Thyroid gland (tissue), 4 donors: ENCODE measurements at regions not wholly inside any gene's neighbourhood (a gene's known extent, or its start where the extent isn't known, plus 50 kb on each side); places are given as distances from the start of the nearest gene placed in this dataset.
A peak's percentile ranks its signal among the peaks of the same experiment; 100 is the strongest.

ENCODE experiments used
- DNase-seq, 2 donors: peaks; one replicate each; pipeline ENCODE4 v3.0.0-alpha.2; 2019
- H3K27ac ChIP-seq, 3 donors: fragments of 200-600 bp; sonication (generic); 1 replicate in 2 of 3; 2 replicates in 1 of 3; pipeline ENCODE4 v1.5.1; 2016 to 2019; ENCODE audit warnings: mild to moderate bottlenecking in 1 of 3, moderate library complexity in 1 of 3
- H3K27me3 ChIP-seq: fragments of 200-600 bp; sonication (generic); one replicate; pipeline ENCODE4 v1.5.1; 2019
- H3K36me3 ChIP-seq, 2 donors: fragments of 200-600 bp; sonication (generic); one replicate each; pipeline ENCODE4 v1.5.1; 2016 to 2019
- H3K4me1 ChIP-seq, 2 donors: fragments of 200-600 bp; sonication (generic); one replicate each; pipeline ENCODE4 v1.5.1; 2017 to 2019
- H3K4me3 ChIP-seq, 3 donors: fragments of 200-600 bp; sonication (generic); replicated peaks in 1 of 3; 1 replicate in 2 of 3; 2 replicates in 1 of 3; pipeline ENCODE4 v1.5.1; 2016; ENCODE audit warnings: mild to moderate bottlenecking in 1 of 3
- H3K9me3 ChIP-seq: fragments of 200-600 bp; sonication (generic); one replicate; pipeline ENCODE4 v1.5.1; 2017
- CTCF ChIP-seq, 6 experiments: fragments of 200-600 bp in 3 of 6; fragments of 450-650 bp in 3 of 6; sonication (generic) in 3 of 6; IDR thresholded peaks; one replicate each; pipeline ENCODE4 v1.5.1; 2016 to 2019; ENCODE audit warnings: antibody characterized with exemption in 6 of 6, mild to moderate bottlenecking in 2 of 6, inconsistent platforms in 1 of 6, moderate library complexity in 1 of 6
- POLR2A ChIP-seq, 2 donors: fragments of 450-650 bp; IDR thresholded peaks; one replicate each; pipeline ENCODE4 v1.6.1; 2017; ENCODE audit warnings: antibody characterized with exemption in 2 of 2, mild to moderate bottlenecking in 2 of 2, moderate library complexity in 1 of 2
- WGBS, 2 donors: methylation state at CpG; one replicate each; pipeline ENCODE4 v1.1.5; 2017; 5-methylcytosine and 5-hydroxymethylcytosine counted together
- intact Hi-C: fragments of 100-400 bp; cut with DNase I; formaldehyde crosslinking; loops from one replicate; pipeline ENCODE4 v1.15.1; 2023

- H3K27ac ChIP-seq: no peak overlapping the region
These were observed 72.6 kb upstream of the TSHZ3 start for GRCh38 chr19:31421856-31422255.

GRCh38 chr19:31423896-31424295 is 74.7 kb upstream of the TSHZ3 start:
- no peak overlapping the region for H3K27ac ChIP-seq
- intact Hi-C loops: no loop called here
- TF ChIP-seq POLR2A (IDR thresholded peaks at IDR 0.05) (no peak), CTCF (IDR thresholded peaks at IDR 0.05) (no peak)

More at GRCh38 chr19:31421856-31422255, 72.6 kb upstream of the TSHZ3 start:
- intact Hi-C loops: no loop called here
- no peaks in the 10 kb centered on the region for H3K27me3 ChIP-seq
- H3K9me3 ChIP-seq: no peaks in the 10 kb centered on the region
- H3K4me3 ChIP-seq: no peak overlapping the region
- TF ChIP-seq CTCF (IDR thresholded peaks at IDR 0.05) (no peak), POLR2A (IDR thresholded peaks at IDR 0.05) (no peak)
- no peaks in the 10 kb centered on the region for H3K36me3 ChIP-seq
- 77% methylated on average over 15 to 20 of the region's 20 CpGs for WGBS, 2 donors
- no peaks in the 10 kb centered on the region for H3K4me1 ChIP-seq
- no peak for DNase-seq

GRCh38 chr19:31424861-31425620 is 75.8 kb upstream of the TSHZ3 start:
- H3K9me3 ChIP-seq: no peaks in the 10 kb centered on the region
- no peaks in the 10 kb centered on the region for H3K27me3 ChIP-seq
- peaks cover 0 to 7% of the 10 kb centered on the region in 2 donors for H3K4me1 ChIP-seq
- WGBS, 2 donors: 76 to 77% methylated on average over 9 of the region's 9 CpGs
- H3K36me3 ChIP-seq: no peaks in the 10 kb centered on the region
- DNase-seq: no peak
- H3K27ac ChIP-seq: no peak overlapping the region
- TF ChIP-seq POLR2A (IDR thresholded peaks at IDR 0.05): no peak
- no peak for TF ChIP-seq CTCF (IDR thresholded peaks at IDR 0.05)
- intact Hi-C loops: no loop called here
- H3K4me3 ChIP-seq: no peak overlapping the region

More at GRCh38 chr19:31423896-31424295, 74.7 kb upstream of the TSHZ3 start:
- H3K27me3 ChIP-seq: no peaks in the 10 kb centered on the region
- no peaks in the 10 kb centered on the region for H3K9me3 ChIP-seq
- H3K36me3 ChIP-seq: no peaks in the 10 kb centered on the region
- DNase-seq: no peak
- 92 to 94% methylated on average over 2 of the region's 2 CpGs for WGBS, 2 donors
- H3K4me3 ChIP-seq: no peak overlapping the region
- peaks cover 0 to 7% of the 10 kb centered on the region in 2 donors for H3K4me1 ChIP-seq

- Histone ChIP-seq H3K27me3 (no peaks in the 10 kb centered on the region), H3K36me3 (no peaks in the 10 kb centered on the region), H3K27ac (no peak overlapping the region), H3K4me1 (peaks cover 0 to 7% of the 10 kb centered on the region in 2 donors), H3K9me3 (no peaks in the 10 kb centered on the region), H3K4me3 (no peak overlapping the region)
- TF ChIP-seq POLR2A (IDR thresholded peaks at IDR 0.05) (no peak), CTCF (IDR thresholded peaks at IDR 0.05) (no peak)
- WGBS, 2 donors: 10 to 37% methylated on average over 1 of the region's 1 CpG
- DNase-seq: peak in 1 of 2 donors; percentile 6
- intact Hi-C loops: no loop called here
These were observed 78.6 kb upstream of the TSHZ3 start for GRCh38 chr19:31427857-31428256.

GRCh38 chr19:31430381-31430780 is 81.1 kb upstream of the TSHZ3 start:
- Histone ChIP-seq H3K27me3 (no peaks in the 10 kb centered on the region), H3K27ac (no peak overlapping the region), H3K36me3 (no peaks in the 10 kb centered on the region), H3K9me3 (no peaks in the 10 kb centered on the region), H3K4me3 (no peak overlapping the region), H3K4me1 (peaks cover 0 to 7% of the 10 kb centered on the region in 2 donors)
- no peak for TF ChIP-seq CTCF (IDR thresholded peaks at IDR 0.05)
- no peak for TF ChIP-seq POLR2A (IDR thresholded peaks at IDR 0.05)
- DNase-seq: no peak
- 87 to 90% methylated on average over 4 of the region's 4 CpGs for WGBS, 2 donors
- intact Hi-C loops: no loop called here
